Esophagus squamous epithelium (tissue), 4 donors: ENCODE measurements at regions not wholly inside any gene's neighbourhood (a gene's known extent, or its start where the extent isn't known, plus 50 kb on each side); places are given as distances from the start of the nearest gene placed in this dataset.

Experiments used
- POLR2A ChIP-seq, 4 donors: fragments of 450-650 bp; IDR thresholded peaks; one replicate each; pipeline ENCODE4 v1.6.1; 2017; ENCODE audit warnings: antibody characterized with exemption in 4 of 4, mild to moderate bottlenecking in 4 of 4, moderate library complexity in 3 of 4
- TF ChIP-seq, protein P1 (sequence below), 6 experiments: fragments of 450-650 bp in 4 of 6; fragments of 200-600 bp in 2 of 6; sonication (generic) in 2 of 6; IDR thresholded peaks; one replicate each; pipeline ENCODE4 v1.5.1; 2016 to 2019; ENCODE audit warnings: antibody characterized with exemption in 6 of 6, mild to moderate bottlenecking in 4 of 6, moderate library complexity in 4 of 6

DNA sequence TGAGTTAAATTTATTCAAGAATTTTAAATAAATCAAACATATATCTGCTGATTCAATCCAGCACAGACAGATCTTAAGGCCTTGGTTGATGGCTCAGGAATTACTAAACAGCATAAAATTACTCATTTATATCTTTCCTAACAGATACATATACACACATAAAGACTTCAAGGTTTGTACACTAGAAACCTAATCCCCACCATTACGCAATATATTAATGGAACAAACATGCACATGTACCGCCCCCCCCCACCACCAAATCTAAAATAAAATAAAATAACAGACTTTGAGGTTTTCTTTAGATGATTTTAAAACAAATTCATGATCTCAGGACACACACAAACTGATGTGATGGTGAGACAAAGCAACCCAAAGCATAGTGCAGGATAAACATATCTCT is 333.9 kb upstream of the DDX53 start:
- TF ChIP-seq, protein P1, sequence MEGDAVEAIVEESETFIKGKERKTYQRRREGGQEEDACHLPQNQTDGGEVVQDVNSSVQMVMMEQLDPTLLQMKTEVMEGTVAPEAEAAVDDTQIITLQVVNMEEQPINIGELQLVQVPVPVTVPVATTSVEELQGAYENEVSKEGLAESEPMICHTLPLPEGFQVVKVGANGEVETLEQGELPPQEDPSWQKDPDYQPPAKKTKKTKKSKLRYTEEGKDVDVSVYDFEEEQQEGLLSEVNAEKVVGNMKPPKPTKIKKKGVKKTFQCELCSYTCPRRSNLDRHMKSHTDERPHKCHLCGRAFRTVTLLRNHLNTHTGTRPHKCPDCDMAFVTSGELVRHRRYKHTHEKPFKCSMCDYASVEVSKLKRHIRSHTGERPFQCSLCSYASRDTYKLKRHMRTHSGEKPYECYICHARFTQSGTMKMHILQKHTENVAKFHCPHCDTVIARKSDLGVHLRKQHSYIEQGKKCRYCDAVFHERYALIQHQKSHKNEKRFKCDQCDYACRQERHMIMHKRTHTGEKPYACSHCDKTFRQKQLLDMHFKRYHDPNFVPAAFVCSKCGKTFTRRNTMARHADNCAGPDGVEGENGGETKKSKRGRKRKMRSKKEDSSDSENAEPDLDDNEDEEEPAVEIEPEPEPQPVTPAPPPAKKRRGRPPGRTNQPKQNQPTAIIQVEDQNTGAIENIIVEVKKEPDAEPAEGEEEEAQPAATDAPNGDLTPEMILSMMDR (IDR thresholded peaks at IDR 0.05) = no peak
- TF ChIP-seq POLR2A (IDR thresholded peaks at IDR 0.05) = no peak
